Activated naive CD4-positive, alpha-beta T cell treated with anti-CD3 and anti-CD28 coated beads, Interleukin-2, amount 50 U/mL, for 24 hours (primary cell): ENCODE measurements at regions not wholly inside any gene's neighbourhood (a gene's known extent, or its start where the extent isn't known, plus 50 kb on each side); places are given as distances from the start of the nearest gene placed in this dataset.
"Not testable (repeated sequence)": the region's sequence is repeated elsewhere in the genome, so short reads cannot be mapped to it uniquely, and the experiment has no call there.

Source experiments
- H3K27ac Mint-ChIP-seq: one replicate; pipeline ENCODE4 v1.8.0; 2021; ENCODE audit warnings: mild to moderate bottlenecking, mixed read lengths
- H3K27me3 Mint-ChIP-seq: one replicate; pipeline ENCODE4 v1.8.0; 2021; ENCODE audit warnings: mixed read lengths
- H3K36me3 Mint-ChIP-seq: one replicate; pipeline ENCODE4 v1.8.0; 2021; ENCODE audit warnings: mixed read lengths
- H3K4me1 Mint-ChIP-seq: one replicate; pipeline ENCODE4 v1.8.0; 2021; ENCODE audit warnings: mixed read lengths
- H3K4me3 Mint-ChIP-seq: one replicate; pipeline ENCODE4 v1.8.0; 2021; ENCODE audit warnings: mild to moderate bottlenecking, mixed read lengths
- H3K9me3 Mint-ChIP-seq: one replicate; pipeline ENCODE4 v1.8.0; 2021; ENCODE audit warnings: mixed read lengths

- H3K36me3 Mint-ChIP-seq = no peaks in the 10 kb centered on the region
- no peaks in the 10 kb centered on the region for H3K4me1 Mint-ChIP-seq
- no peaks in the 10 kb centered on the region for H3K9me3 Mint-ChIP-seq
- no peaks in the 10 kb centered on the region for H3K27me3 Mint-ChIP-seq
- H3K27ac Mint-ChIP-seq = no peak overlapping the region
- no peak overlapping the region for H3K4me3 Mint-ChIP-seq
These were observed 342.4 kb upstream of the FLRT2 start for GRCh38 chr14:85187521-85187920.

DNA sequence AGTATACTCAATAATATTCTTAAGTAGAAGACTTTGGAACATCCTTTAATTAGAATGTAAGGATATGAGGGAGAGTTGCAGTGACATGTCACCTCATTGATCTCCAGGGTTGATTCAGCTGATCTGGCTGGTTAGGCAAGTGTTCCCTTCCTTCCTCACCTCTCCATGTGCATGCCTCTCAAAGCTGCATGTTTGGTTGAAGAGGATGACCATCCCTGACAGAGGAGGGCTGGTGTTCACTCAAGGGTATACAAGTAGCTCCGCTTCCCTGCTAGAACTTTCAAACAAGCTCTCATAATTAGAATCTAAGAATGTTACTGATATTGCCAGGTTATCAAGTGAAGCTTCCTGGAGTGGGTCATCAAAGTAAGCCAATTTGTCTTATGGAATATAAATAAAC, 341.1 kb upstream of the FLRT2 start:
- Mint-ChIP-seq H3K4me1 (no peaks in the 10 kb centered on the region), H3K4me3 (no peak overlapping the region), H3K9me3 (no peaks in the 10 kb centered on the region), H3K36me3 (no peaks in the 10 kb centered on the region), H3K27ac (no peak overlapping the region), H3K27me3 (no peaks in the 10 kb centered on the region)

- H3K36me3 Mint-ChIP-seq, H3K4me3 Mint-ChIP-seq, H3K27ac Mint-ChIP-seq, H3K9me3 Mint-ChIP-seq, H3K27me3 Mint-ChIP-seq, H3K4me1 Mint-ChIP-seq: not testable (repeated sequence)
These were observed 340.7 kb upstream of the FLRT2 start for GRCh38 chr14:85189253-85189652.

DNA sequence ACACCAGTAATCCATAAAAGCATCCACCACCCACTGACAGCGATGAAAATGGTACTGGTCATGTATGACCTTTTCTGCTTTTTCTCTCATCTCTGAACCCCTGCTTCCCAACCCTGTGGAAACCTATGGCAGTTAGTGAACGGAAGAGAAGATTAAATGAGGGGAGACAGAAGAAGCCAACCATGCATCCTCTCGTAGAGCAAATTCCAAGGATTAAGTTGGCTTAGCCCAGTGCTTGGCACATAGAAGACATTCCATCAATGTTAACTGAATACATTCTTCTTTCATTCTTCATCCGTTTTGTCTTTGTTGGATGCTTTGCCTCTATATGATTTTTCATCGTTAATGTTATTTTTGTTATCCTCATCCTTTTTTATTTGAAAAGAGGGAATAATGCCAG, 339.7 kb upstream of the FLRT2 start:
- H3K36me3 Mint-ChIP-seq = no peaks in the 10 kb centered on the region
- no peaks in the 10 kb centered on the region for H3K27me3 Mint-ChIP-seq
- H3K4me1 Mint-ChIP-seq = no peaks in the 10 kb centered on the region
- H3K27ac Mint-ChIP-seq = no peak overlapping the region
- no peaks in the 10 kb centered on the region for H3K9me3 Mint-ChIP-seq
- H3K4me3 Mint-ChIP-seq = no peak overlapping the region

- Mint-ChIP-seq H3K27me3 (no peaks in the 10 kb centered on the region), H3K27ac (no peak overlapping the region), H3K4me3 (no peak overlapping the region), H3K36me3 (no peaks in the 10 kb centered on the region), H3K9me3 (peaks cover 5% of the 10 kb centered on the region), H3K4me1 (no peaks in the 10 kb centered on the region)
These were observed 338.0 kb upstream of the FLRT2 start for GRCh38 chr14:85191986-85192385.

- Mint-ChIP-seq H3K9me3 (peaks cover 6% of the 10 kb centered on the region), H3K27ac (no peak overlapping the region)
These were observed 334.0 kb upstream of the FLRT2 start for GRCh38 chr14:85195872-85196477.

GRCh38 chr14:85198001-85198400, 331.9 kb upstream of the FLRT2 start:
- Mint-ChIP-seq H3K9me3 (peaks cover 6% of the 10 kb centered on the region), H3K27me3 (no peaks in the 10 kb centered on the region), H3K27ac (no peak overlapping the region), H3K4me1 (no peaks in the 10 kb centered on the region), H3K36me3 (no peaks in the 10 kb centered on the region), H3K4me3 (no peak overlapping the region)

More at GRCh38 chr14:85195872-85196477, 334.0 kb upstream of the FLRT2 start:
- H3K4me3 Mint-ChIP-seq = no peak overlapping the region
- no peaks in the 10 kb centered on the region for H3K36me3 Mint-ChIP-seq
- H3K4me1 Mint-ChIP-seq = no peaks in the 10 kb centered on the region
- H3K27me3 Mint-ChIP-seq = no peaks in the 10 kb centered on the region

GRCh38 chr14:85205875-85206274, 324.1 kb upstream of the FLRT2 start:
- H3K36me3 Mint-ChIP-seq = no peaks in the 10 kb centered on the region
- no peaks in the 10 kb centered on the region for H3K27me3 Mint-ChIP-seq
- no peak overlapping the region for H3K27ac Mint-ChIP-seq
- H3K9me3 Mint-ChIP-seq = no peaks in the 10 kb centered on the region
- no peak overlapping the region for H3K4me3 Mint-ChIP-seq
- H3K4me1 Mint-ChIP-seq = no peaks in the 10 kb centered on the region

DNA sequence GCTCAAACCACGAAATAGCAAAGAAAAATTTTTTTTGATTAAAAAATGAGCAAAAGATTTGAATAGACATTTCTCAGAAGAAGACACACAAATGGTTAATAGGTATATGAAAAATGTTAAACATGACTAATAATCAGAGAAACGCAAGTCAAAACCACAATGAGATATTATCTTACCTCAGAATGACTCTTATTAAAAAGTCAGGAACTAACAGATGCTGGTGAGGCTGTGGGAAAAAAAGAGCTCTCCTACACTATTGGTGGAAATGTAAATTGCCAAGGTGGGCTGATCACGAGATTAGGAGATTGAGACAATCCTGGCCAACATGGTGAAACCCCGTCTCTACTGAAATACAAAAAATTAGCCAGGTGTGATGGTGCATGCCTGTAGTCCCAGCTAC, 315.5 kb upstream of the FLRT2 start:
- Mint-ChIP-seq H3K27me3 (no peaks in the 10 kb centered on the region), H3K36me3 (peaks cover 3% of the 10 kb centered on the region), H3K27ac (no peak overlapping the region), H3K4me1 (no peaks in the 10 kb centered on the region), H3K4me3 (no peak overlapping the region), H3K9me3 (peaks cover 6% of the 10 kb centered on the region)

DNA sequence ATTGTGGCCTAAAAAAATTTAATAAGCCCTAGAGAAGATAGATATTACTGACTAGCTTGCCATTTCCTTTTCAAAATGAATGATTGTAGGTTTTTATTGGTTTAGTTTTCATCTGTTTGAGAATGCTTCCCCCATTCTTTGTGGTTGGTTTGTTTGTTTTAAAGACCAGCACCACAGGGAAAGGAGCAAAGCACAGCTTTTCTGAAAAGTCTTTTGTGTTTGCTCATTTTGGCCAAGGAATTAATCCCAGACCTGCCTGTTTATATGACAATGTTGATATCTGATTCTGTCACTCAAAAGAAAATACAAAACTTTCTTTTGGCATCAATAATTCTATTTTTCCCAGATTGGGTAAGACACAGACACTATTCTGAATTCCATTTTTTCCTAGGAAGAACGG, 312.5 kb upstream of the FLRT2 start:
- peaks cover 3% of the 10 kb centered on the region for H3K36me3 Mint-ChIP-seq
- no peak overlapping the region for H3K4me3 Mint-ChIP-seq

DNA sequence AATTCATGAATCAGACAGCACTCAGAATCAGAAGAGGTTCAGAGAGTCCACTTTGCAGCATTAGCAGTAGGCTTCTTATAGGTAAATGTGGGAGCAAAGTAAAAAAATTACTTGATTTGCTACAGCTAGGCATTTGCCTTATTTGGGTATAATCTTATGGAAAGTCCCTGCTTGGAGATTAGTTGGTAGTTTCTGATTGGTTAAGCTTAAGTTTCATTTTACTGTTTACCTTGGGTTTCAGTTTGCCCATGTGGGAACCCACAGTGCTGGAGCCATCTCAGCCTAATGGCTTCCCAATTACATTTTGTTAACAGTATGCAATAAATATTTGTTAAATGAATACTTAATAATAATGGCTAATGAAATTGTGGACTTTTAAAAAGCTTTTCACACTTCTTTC, 311.0 kb upstream of the FLRT2 start:
- Mint-ChIP-seq H3K27ac (no peak overlapping the region), H3K4me1 (no peaks in the 10 kb centered on the region), H3K4me3 (no peak overlapping the region), H3K9me3 (no peaks in the 10 kb centered on the region), H3K27me3 (no peaks in the 10 kb centered on the region), H3K36me3 (no peaks in the 10 kb centered on the region)

More for the DNA sequence above, 312.5 kb upstream of the FLRT2 start:
- no peak overlapping the region for H3K27ac Mint-ChIP-seq
- H3K27me3 Mint-ChIP-seq = no peaks in the 10 kb centered on the region
- H3K9me3 Mint-ChIP-seq = peaks cover 6% of the 10 kb centered on the region
- no peaks in the 10 kb centered on the region for H3K4me1 Mint-ChIP-seq

DNA sequence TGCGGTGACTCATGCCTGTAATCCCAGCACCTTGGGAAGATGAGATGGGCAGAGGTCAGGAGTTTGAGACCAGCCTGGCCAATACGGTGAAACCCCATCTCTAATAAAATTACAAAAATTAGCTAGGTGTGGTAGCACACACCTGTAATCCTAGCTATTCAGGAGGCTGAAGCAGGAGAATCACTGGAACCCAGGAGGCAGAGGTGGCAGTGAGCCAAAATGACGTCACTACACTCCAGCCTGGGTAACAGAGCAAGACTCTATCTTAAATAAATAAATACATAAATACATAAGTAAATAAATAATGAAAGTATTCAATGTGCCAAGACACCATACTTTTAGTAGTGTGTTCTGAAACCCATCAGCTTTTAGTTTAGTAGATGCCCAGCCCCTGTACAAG, 308.1 kb upstream of the FLRT2 start:
- no peaks in the 10 kb centered on the region for H3K4me1 Mint-ChIP-seq
- peaks cover 5% of the 10 kb centered on the region for H3K9me3 Mint-ChIP-seq
- no peaks in the 10 kb centered on the region for H3K36me3 Mint-ChIP-seq

GRCh38 chr14:85222341-85222740, 307.6 kb upstream of the FLRT2 start:
- Mint-ChIP-seq H3K27ac (no peak overlapping the region), H3K27me3 (no peaks in the 10 kb centered on the region), H3K9me3 (peaks cover 6% of the 10 kb centered on the region), H3K4me1 (no peaks in the 10 kb centered on the region), H3K36me3 (no peaks in the 10 kb centered on the region), H3K4me3 (no peak overlapping the region)

More for the DNA sequence above, 308.1 kb upstream of the FLRT2 start:
- Mint-ChIP-seq H3K27me3 (no peaks in the 10 kb centered on the region), H3K4me3 (no peak overlapping the region), H3K27ac (no peak overlapping the region)

DNA sequence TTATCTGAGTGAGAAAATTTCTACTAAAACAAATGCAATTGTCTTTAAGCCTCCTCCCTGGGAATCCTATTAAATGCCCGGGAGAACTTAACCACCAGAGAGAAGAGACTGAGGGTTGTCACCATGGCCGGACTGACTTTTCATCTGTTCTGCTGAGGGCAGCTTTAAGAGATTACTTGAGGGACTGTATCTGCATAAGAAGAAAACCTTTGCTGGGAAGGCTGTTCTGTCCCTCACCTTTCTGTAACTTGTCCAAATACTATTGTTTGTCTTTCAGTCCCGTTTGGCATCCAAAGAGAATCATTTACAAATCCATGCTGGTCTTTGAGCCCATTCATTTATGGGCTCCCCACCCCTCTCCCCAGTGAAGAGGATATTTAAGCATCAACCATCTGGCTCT, 306.3 kb upstream of the FLRT2 start:
- Mint-ChIP-seq H3K27me3 (no peaks in the 10 kb centered on the region), H3K9me3 (peaks cover 13% of the 10 kb centered on the region), H3K27ac (no peak overlapping the region), H3K4me1 (no peaks in the 10 kb centered on the region), H3K4me3 (no peak overlapping the region), H3K36me3 (no peaks in the 10 kb centered on the region)

DNA sequence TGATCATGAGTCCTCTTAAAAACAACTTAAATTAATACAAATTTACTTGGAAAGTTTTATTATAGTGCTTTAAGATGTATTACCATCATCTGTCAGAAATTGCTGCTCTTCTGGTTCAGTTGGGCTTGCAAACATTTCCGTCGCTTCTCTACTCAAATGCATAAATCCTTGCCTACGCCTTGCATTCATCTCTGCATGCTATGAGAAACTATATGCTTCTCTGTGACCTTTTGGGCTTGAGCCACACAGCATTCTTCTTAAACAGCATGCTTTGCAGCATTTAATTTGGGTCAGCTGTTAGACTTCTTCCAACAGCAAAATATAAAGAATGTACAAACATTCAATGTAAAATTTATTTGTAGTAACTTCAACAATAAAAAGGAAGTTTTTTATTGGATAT, 305.7 kb upstream of the FLRT2 start:
- Mint-ChIP-seq H3K36me3 (no peaks in the 10 kb centered on the region), H3K4me1 (no peaks in the 10 kb centered on the region)

GRCh38 chr14:85233756-85234155, 296.2 kb upstream of the FLRT2 start:
- peaks cover 11% of the 10 kb centered on the region for H3K9me3 Mint-ChIP-seq
- H3K4me1 Mint-ChIP-seq = no peaks in the 10 kb centered on the region
- no peaks in the 10 kb centered on the region for H3K36me3 Mint-ChIP-seq
- no peak overlapping the region for H3K4me3 Mint-ChIP-seq
- no peak overlapping the region for H3K27ac Mint-ChIP-seq
- H3K27me3 Mint-ChIP-seq = no peaks in the 10 kb centered on the region

More for the DNA sequence above, 305.7 kb upstream of the FLRT2 start:
- H3K9me3 Mint-ChIP-seq = peaks cover 13% of the 10 kb centered on the region
- H3K27ac Mint-ChIP-seq = no peak overlapping the region
- H3K4me3 Mint-ChIP-seq = no peak overlapping the region
- H3K27me3 Mint-ChIP-seq = no peaks in the 10 kb centered on the region
